Esophagus muscularis mucosa (tissue), 4 donors: ENCODE measurements at regions not wholly inside any gene's neighbourhood (a gene's known extent, or its start where the extent isn't known, plus 50 kb on each side); places are given as distances from the start of the nearest gene placed in this dataset.

Experiments used
- CTCF ChIP-seq, 3 experiments: fragments of 200-600 bp in 2 of 3; fragments of 450-650 bp in 1 of 3; sonication (generic) in 2 of 3; IDR thresholded peaks; one replicate each; pipeline ENCODE4 v1.5.1; 2017 to 2019; ENCODE audit warnings: antibody characterized with exemption in 3 of 3, mild to moderate bottlenecking in 2 of 3, moderate library complexity in 1 of 3
- EP300 ChIP-seq: sonication (generic); formaldehyde crosslinking; IDR thresholded peaks from one replicate; pipeline ENCODE4 v1.6.1; 2017; ENCODE audit warnings: antibody characterized with exemption
- POLR2A ChIP-seq: fragments of 450-650 bp; IDR thresholded peaks from one replicate; pipeline ENCODE4 v1.6.1; 2017; ENCODE audit warnings: antibody characterized with exemption, moderate library complexity, mild to moderate bottlenecking, low read depth
- POLR2AphosphoS5 ChIP-seq, 2 donors: sonication (generic); formaldehyde crosslinking; IDR thresholded peaks; one replicate each; pipeline ENCODE4 v1.6.1; 2017; ENCODE audit warnings: antibody characterized with exemption in 2 of 2

- no peak for TF ChIP-seq CTCF (IDR thresholded peaks at IDR 0.05)
- no peak for TF ChIP-seq EP300
- TF ChIP-seq POLR2A = no peak
- TF ChIP-seq POLR2AphosphoS5 (IDR thresholded peaks at IDR 0.05) = no peak
Measured at GRCh38 chr6:92534109-92534508, 885.2 kb downstream of the EPHA7 start.
